ENCODE measurements at regions not wholly inside any gene's neighbourhood (a gene's known extent, or its start where the extent isn't known, plus 50 kb on each side); places are given as distances from the start of the nearest gene placed in this dataset.

DNA sequence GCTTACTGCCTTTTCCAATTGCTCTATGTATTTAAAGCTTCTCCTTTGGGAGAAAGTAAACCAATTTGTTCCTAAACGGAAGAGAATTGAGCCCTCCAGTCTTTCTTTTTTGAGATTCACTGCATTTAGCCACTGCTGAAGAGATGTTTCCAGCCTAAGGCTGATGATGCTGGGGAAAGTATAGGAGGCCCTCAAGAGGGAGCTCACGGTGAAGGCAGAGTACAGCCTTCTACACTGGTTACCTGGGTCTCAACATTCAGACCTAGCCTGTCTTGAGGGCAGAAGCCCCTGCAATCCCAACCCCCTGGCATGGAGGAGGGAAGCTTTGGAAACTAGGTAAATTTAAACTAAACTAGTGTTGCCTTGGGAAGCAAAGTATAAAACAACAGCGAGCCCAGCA is 316.7 kb upstream of the TPK1 start:
- TF ChIP-seq, protein P1, sequence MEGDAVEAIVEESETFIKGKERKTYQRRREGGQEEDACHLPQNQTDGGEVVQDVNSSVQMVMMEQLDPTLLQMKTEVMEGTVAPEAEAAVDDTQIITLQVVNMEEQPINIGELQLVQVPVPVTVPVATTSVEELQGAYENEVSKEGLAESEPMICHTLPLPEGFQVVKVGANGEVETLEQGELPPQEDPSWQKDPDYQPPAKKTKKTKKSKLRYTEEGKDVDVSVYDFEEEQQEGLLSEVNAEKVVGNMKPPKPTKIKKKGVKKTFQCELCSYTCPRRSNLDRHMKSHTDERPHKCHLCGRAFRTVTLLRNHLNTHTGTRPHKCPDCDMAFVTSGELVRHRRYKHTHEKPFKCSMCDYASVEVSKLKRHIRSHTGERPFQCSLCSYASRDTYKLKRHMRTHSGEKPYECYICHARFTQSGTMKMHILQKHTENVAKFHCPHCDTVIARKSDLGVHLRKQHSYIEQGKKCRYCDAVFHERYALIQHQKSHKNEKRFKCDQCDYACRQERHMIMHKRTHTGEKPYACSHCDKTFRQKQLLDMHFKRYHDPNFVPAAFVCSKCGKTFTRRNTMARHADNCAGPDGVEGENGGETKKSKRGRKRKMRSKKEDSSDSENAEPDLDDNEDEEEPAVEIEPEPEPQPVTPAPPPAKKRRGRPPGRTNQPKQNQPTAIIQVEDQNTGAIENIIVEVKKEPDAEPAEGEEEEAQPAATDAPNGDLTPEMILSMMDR (IDR thresholded peaks at IDR 0.05): no peak
- H3K4me1 Mint-ChIP-seq (ENCODE audit: unreplicated experiment): no peaks in the 10 kb centered on the region
- no peaks in the 10 kb centered on the region for H3K27me3 Mint-ChIP-seq (ENCODE audit: unreplicated experiment)
- DNase-seq (ENCODE audit: extremely low spot score, unreplicated experiment): no peak
- H3K36me3 Mint-ChIP-seq (ENCODE audit: unreplicated experiment): no peaks in the 10 kb centered on the region
- H3K27ac Mint-ChIP-seq (ENCODE audit: unreplicated experiment): no peak overlapping the region
- peaks cover 4% of the 10 kb centered on the region for H3K9me3 Mint-ChIP-seq (ENCODE audit: unreplicated experiment)
- H3K4me3 Mint-ChIP-seq (ENCODE audit: unreplicated experiment): no peak overlapping the region

DNA sequence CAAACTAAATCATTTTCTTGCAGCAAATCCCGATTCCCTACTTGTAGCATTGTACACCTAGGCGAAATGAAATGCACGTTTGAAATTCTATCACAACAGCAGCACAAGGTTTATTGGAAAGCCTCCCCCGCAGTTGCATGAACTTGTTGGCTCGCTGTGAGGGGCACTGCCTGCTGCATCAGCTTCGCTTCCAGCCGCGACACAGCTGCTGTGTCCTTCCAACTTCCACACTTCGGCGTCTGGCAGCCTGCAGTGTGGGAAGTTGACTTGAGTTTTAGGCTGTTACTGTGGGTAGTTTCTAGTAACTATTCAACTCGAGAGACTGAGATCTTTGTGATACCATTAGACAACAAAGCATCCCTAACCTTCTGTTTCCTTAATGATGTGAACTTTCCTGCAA is 315.8 kb upstream of the TPK1 start:
- H3K27me3 Mint-ChIP-seq (ENCODE audit: unreplicated experiment): no peaks in the 10 kb centered on the region
- TF ChIP-seq, protein P1 (IDR thresholded peaks at IDR 0.05): no peak
- peaks cover 4% of the 10 kb centered on the region for H3K9me3 Mint-ChIP-seq (ENCODE audit: unreplicated experiment)
- H3K27ac Mint-ChIP-seq (ENCODE audit: unreplicated experiment): no peak overlapping the region
- H3K4me1 Mint-ChIP-seq (ENCODE audit: unreplicated experiment): no peaks in the 10 kb centered on the region
- no peak overlapping the region for H3K4me3 Mint-ChIP-seq (ENCODE audit: unreplicated experiment)
- no peak for DNase-seq (ENCODE audit: extremely low spot score, unreplicated experiment)
- H3K36me3 Mint-ChIP-seq (ENCODE audit: unreplicated experiment): no peaks in the 10 kb centered on the region

DNA sequence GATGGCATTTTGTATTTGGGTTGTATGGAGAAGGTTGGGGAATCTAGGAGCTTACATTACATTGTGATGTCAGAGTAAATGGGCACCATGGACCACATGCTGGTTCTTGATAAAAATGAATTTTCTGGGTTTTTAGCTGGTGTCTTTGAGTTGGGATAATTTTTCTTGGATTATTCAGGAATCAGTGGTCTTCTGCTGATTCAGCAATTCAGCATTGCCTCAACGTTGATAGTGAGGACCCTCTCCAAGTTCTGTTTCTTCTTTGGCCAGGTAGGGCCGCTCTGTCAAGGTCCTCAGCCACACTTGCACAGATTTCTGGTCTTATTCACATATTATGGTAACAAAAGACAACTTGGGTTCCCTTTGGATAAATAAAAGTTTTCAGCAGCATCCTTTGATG is 312.0 kb upstream of the TPK1 start:
- H3K9me3 Mint-ChIP-seq (ENCODE audit: unreplicated experiment): peaks cover 4% of the 10 kb centered on the region
- H3K27ac Mint-ChIP-seq (ENCODE audit: unreplicated experiment): no peak overlapping the region
- TF ChIP-seq, protein P1 (IDR thresholded peaks at IDR 0.05): no peak
- DNase-seq (ENCODE audit: extremely low spot score, unreplicated experiment): no peak
- H3K27me3 Mint-ChIP-seq (ENCODE audit: unreplicated experiment): no peaks in the 10 kb centered on the region
- H3K4me1 Mint-ChIP-seq (ENCODE audit: unreplicated experiment): no peaks in the 10 kb centered on the region
- no peak overlapping the region for H3K4me3 Mint-ChIP-seq (ENCODE audit: unreplicated experiment)
- no peaks in the 10 kb centered on the region for H3K36me3 Mint-ChIP-seq (ENCODE audit: unreplicated experiment)

DNA sequence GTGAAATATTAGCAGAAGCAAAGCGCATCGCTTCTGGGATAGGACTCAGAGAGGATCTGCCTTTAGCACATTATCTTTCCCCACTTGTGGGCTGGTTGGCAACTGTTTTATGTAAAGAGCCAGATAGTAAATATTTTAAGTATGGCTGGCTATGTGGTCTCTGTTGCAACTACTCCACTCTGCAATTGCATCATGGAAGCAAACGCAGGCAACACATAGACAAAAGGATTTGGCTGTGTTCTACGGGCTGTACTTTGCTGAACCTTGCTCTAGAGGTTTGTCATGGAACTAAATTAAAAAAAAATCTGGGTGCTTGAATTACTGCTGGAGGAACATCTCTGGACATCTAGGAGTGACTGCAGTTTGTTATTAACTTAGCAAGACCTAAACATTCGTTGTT is 307.8 kb upstream of the TPK1 start:
- TF ChIP-seq, protein P1 (IDR thresholded peaks at IDR 0.05): no peak

DNA sequence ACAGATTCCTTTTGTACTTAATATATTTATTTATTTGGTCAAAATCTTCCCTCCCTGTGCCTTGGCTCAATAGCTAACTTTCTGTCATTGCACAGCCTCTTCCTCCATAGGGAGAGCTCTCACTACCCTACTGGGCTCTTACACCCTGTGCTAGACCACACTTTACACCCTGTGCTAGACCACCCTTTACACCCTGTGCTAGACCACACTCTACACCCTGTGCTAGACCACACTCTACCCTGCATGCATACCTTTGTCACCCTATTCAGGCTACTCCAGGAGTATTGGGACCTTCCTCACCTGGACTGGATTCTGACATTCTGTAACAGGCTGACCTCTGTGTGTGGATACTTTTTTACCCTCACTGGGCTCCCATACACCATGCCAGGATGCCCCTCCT is 298.5 kb upstream of the TPK1 start:
- Mint-ChIP-seq H3K9me3 (ENCODE audit: unreplicated experiment) (peaks cover 12% of the 10 kb centered on the region), H3K4me3 (ENCODE audit: unreplicated experiment) (no peak overlapping the region), H3K36me3 (ENCODE audit: unreplicated experiment) (no peaks in the 10 kb centered on the region), H3K27ac (ENCODE audit: unreplicated experiment) (no peak overlapping the region), H3K27me3 (ENCODE audit: unreplicated experiment) (no peaks in the 10 kb centered on the region), H3K4me1 (ENCODE audit: unreplicated experiment) (no peaks in the 10 kb centered on the region)
- no peak for DNase-seq (ENCODE audit: extremely low spot score, unreplicated experiment)
- TF ChIP-seq, protein P1 (IDR thresholded peaks at IDR 0.05): no peak

More for the DNA sequence above, 307.8 kb upstream of the TPK1 start:
- Mint-ChIP-seq H3K36me3 (ENCODE audit: unreplicated experiment) (no peaks in the 10 kb centered on the region), H3K27me3 (ENCODE audit: unreplicated experiment) (no peaks in the 10 kb centered on the region), H3K9me3 (ENCODE audit: unreplicated experiment) (peaks cover 5% of the 10 kb centered on the region), H3K4me3 (ENCODE audit: unreplicated experiment) (no peak overlapping the region), H3K27ac (ENCODE audit: unreplicated experiment) (no peak overlapping the region), H3K4me1 (ENCODE audit: unreplicated experiment) (no peaks in the 10 kb centered on the region)
- DNase-seq (ENCODE audit: extremely low spot score, unreplicated experiment): no peak

Measured in osteocyte (in vitro differentiated cells).